ENCODE measurements at regions not wholly inside any gene's neighbourhood (a gene's known extent, or its start where the extent isn't known, plus 50 kb on each side); places are given as distances from the start of the nearest gene placed in this dataset.
"Not testable (repeated sequence)": the region's sequence is repeated elsewhere in the genome, so short reads cannot be mapped to it uniquely, and the experiment has no call there.

DNA sequence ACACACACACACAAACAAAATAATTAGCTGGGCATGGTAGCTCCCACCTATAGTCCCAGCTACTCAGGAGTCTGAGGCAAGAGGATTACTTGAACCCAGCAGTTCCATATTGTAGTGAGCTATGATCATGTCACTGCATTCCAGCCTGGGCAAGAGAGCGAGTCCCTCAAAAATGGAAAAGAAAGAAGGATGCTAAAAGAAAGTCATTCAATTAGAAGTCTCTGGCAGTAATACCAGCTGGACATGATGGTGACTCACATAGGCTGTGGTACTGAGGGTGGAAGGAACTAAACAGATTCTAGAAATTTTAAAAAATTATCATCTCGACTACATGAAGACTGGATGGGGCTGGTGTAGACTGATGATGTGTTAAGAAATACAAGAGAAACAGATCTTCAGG, 385.3 kb downstream of the ETV1 start:
- Histone ChIP-seq H3K4me3 (no peak overlapping the region), H3K27ac (no peak overlapping the region), H3K4me1 (no peaks in the 10 kb centered on the region), H3K36me3 (no peaks in the 10 kb centered on the region), H3K9me3 (no peaks in the 10 kb centered on the region), H3K27me3 (no peaks in the 10 kb centered on the region)
- no peak for DNase-seq (ENCODE audit: low spot score in 2 of 2)
- TF ChIP-seq POLR2AphosphoS5 (IDR thresholded peaks at IDR 0.05) (no peak), POLR2A (IDR thresholded peaks at IDR 0.05) (no peak), EP300 (IDR thresholded peaks at IDR 0.05) (no peak)
- TF ChIP-seq, protein P1, sequence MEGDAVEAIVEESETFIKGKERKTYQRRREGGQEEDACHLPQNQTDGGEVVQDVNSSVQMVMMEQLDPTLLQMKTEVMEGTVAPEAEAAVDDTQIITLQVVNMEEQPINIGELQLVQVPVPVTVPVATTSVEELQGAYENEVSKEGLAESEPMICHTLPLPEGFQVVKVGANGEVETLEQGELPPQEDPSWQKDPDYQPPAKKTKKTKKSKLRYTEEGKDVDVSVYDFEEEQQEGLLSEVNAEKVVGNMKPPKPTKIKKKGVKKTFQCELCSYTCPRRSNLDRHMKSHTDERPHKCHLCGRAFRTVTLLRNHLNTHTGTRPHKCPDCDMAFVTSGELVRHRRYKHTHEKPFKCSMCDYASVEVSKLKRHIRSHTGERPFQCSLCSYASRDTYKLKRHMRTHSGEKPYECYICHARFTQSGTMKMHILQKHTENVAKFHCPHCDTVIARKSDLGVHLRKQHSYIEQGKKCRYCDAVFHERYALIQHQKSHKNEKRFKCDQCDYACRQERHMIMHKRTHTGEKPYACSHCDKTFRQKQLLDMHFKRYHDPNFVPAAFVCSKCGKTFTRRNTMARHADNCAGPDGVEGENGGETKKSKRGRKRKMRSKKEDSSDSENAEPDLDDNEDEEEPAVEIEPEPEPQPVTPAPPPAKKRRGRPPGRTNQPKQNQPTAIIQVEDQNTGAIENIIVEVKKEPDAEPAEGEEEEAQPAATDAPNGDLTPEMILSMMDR (IDR thresholded peaks at IDR 0.05): no peak
- WGBS: 95% methylated on average over 2 of the region's 2 CpGs

DNA sequence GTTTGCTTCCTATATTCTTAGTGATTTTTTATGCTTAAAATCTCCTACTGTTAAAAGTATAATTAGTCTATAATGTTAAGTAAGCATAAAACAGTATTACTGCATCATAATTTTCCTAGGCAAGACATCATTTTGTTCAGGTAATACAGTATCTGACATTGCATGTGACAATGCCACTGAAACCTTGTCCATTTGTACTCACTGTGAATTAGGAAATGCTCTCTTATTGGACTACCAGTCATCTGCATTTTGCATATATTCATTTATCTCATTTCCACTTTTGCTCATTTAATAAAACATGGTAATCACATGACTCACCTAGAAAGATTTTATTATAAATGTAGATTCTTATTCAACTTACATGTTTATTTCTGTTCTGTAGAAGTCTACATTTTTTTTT, 379.1 kb downstream of the ETV1 start:
- H3K36me3 ChIP-seq: no peaks in the 10 kb centered on the region
- no peaks in the 10 kb centered on the region for H3K27me3 ChIP-seq
- H3K27ac ChIP-seq: no peak overlapping the region
- H3K4me1 ChIP-seq: no peaks in the 10 kb centered on the region
- DNase-seq (ENCODE audit: low spot score in 2 of 2): no peak
- TF ChIP-seq, protein P1 (IDR thresholded peaks at IDR 0.05): no peak
- TF ChIP-seq POLR2AphosphoS5 (IDR thresholded peaks at IDR 0.05): no peak
- TF ChIP-seq POLR2A (IDR thresholded peaks at IDR 0.05): no peak
- no peak for TF ChIP-seq EP300 (IDR thresholded peaks at IDR 0.05)
- H3K4me3 ChIP-seq: no peak overlapping the region
- H3K9me3 ChIP-seq: no peaks in the 10 kb centered on the region

DNA sequence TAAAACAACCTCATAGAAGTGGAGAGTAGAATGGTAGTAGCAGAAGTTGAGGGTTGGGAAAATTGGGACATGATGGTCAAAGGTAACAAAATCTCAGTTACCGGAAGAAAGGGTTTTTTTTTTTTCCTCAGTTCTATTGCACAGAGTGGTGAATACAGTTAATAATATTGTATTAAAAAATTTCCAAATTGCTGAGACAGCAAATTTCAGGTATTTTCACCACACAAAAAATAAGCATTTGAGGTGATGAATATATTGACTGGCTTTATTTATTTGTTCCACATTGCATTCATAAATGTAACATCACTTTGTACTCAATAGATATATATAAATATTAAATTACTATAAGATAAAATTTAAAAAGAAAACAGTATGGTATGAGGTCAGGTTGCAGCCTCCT, 373.8 kb downstream of the ETV1 start:
- DNase-seq (ENCODE audit: low spot score in 2 of 2): no peak
- TF ChIP-seq POLR2A (IDR thresholded peaks at IDR 0.05) (no peak), POLR2AphosphoS5 (IDR thresholded peaks at IDR 0.05) (no peak), EP300 (IDR thresholded peaks at IDR 0.05) (no peak)
- TF ChIP-seq, protein P1 (IDR thresholded peaks at IDR 0.05): no peak
- Histone ChIP-seq H3K4me1 (no peaks in the 10 kb centered on the region), H3K4me3 (no peak overlapping the region), H3K27ac (no peak overlapping the region), H3K9me3 (no peaks in the 10 kb centered on the region), H3K36me3 (no peaks in the 10 kb centered on the region), H3K27me3 (no peaks in the 10 kb centered on the region)
- WGBS: 82% methylated on average over 1 of the region's 1 CpG

DNA sequence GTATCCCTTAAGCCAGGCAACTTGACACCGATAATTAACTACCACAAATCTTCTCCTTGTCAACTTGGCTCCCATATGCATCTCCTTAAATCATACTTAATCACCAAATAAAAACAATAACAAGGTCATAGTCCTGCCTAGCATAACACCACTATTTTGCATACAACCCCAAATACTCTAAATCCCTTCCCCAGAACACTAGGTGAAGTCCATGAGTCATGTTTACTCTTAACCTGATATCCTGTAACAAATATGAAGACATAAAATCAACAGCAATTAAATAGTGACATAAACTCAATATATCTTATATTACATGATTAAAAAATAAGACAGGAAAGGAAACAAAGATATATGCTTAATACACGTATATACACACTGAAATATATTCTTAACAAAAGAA, 362.0 kb downstream of the ETV1 start:
- no peaks in the 10 kb centered on the region for H3K9me3 ChIP-seq
- H3K27ac ChIP-seq: no peak overlapping the region
- H3K36me3 ChIP-seq: no peaks in the 10 kb centered on the region
- H3K4me1 ChIP-seq: no peaks in the 10 kb centered on the region
- TF ChIP-seq, protein P1 (IDR thresholded peaks at IDR 0.05): no peak
- no peak for TF ChIP-seq POLR2AphosphoS5 (IDR thresholded peaks at IDR 0.05)
- TF ChIP-seq POLR2A (IDR thresholded peaks at IDR 0.05): no peak
- TF ChIP-seq EP300 (IDR thresholded peaks at IDR 0.05): no peak
- H3K27me3 ChIP-seq: no peaks in the 10 kb centered on the region
- H3K4me3 ChIP-seq: no peak overlapping the region
- WGBS: 70% methylated on average over 2 of the region's 2 CpGs
- DNase-seq (ENCODE audit: low spot score in 2 of 2): no peak

DNA sequence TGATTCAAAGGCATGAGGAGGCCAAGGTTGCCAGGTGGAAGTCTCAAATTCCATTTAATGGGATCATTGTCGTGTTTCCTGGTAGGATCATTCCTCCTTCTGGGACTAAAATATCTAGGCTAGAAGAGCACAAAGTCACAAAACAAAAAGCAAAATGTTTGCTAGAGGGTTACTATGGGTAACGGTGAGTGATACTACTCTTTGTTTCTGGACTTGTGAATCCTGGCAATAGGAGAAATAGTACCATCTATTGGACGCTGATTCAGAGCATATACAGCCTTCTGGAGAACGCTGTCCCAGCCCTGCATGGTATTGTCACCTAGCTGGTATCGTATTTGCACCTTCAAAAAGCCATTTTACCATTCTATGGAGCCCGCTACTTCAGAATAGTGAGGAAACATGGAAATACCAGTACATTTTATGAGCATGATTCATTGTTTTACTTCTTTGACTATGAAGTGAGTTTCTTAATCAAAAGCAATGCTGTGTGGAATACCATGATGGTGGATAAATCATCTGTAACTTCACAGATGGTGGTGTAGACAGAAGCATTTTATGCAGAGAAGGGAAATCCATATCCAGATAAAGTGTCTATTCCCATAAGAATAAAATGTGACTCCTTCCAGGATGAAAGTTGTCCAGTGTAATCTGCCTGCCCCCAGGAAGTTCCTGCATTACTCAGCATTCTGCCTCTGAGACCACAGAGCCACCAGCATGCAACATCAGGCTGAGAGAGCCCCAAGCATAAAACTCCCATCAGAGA, 361.0 kb downstream of the ETV1 start:
- TF ChIP-seq POLR2A (IDR thresholded peaks at IDR 0.05) (no peak), POLR2AphosphoS5 (IDR thresholded peaks at IDR 0.05) (no peak), EP300 (IDR thresholded peaks at IDR 0.05) (no peak)
- TF ChIP-seq, protein P1 (IDR thresholded peaks at IDR 0.05): no peak
- WGBS: 88% methylated on average over 6 of the region's 6 CpGs
- Histone ChIP-seq H3K4me1 (no peaks in the 10 kb centered on the region), H3K27me3 (no peaks in the 10 kb centered on the region), H3K27ac (no peak overlapping the region), H3K4me3 (no peak overlapping the region), H3K9me3 (no peaks in the 10 kb centered on the region), H3K36me3 (no peaks in the 10 kb centered on the region)
- DNase-seq (ENCODE audit: low spot score in 2 of 2): no peak

DNA sequence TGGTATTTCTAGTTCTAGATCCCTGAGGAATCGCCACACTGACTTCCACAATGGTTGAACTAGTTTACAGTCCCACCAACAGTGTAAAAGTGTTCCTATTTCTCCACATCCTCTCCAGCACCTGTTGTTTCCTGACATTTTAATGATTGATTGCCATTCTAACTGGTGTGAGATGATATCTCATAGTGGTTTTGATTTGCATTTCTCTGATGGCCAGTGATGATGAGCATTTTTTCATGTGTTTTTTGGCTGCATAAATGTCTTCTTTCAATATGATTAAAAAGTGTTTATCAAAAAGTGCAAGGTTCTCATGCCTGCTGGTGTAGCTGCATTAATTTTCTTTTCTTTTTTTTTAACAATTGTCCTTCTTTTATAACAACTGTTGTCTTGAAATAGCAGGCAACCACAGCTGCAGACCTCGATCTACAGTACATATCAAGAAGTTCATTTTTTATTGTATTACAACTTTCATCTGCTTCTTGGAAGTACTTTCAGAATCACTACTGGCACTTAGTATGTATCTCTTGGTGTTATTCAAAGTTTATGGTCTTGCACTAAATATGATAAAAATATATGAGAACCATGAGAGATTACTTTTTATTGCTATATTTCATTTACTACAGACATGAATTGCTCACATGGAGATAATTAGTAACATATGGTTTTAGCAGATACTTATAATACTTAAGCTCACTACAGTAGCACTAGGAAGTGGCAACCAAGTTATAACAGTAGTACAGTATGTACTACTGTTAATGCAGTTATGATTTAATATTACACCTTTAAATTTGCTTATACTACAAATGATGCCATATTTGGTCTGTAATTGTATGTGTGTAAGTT, 358.0 kb downstream of the ETV1 start:
- H3K4me1 ChIP-seq; H3K36me3 ChIP-seq; H3K27me3 ChIP-seq; H3K9me3 ChIP-seq; H3K4me3 ChIP-seq; DNase-seq (ENCODE audit: low spot score in 2 of 2); H3K27ac ChIP-seq: not testable (repeated sequence)
- 72% methylated on average over 1 of the region's 2 CpGs for WGBS

Measured in suprapubic skin (tissue), 4 donors.